ENCODE measurements at regions not wholly inside any gene's neighbourhood (a gene's known extent, or its start where the extent isn't known, plus 50 kb on each side); places are given as distances from the start of the nearest gene placed in this dataset.

- TF ChIP-seq CTCF (IDR thresholded peaks at IDR 0.05) = no peak
- no peak for TF ChIP-seq GABPB1 (CRISPR knock-in tag; IDR thresholded peaks at IDR 0.05)
- no peak for TF ChIP-seq RORB (CRISPR knock-in tag; IDR thresholded peaks at IDR 0.05)
Measured at GRCh38 chr7:10740805-10741204, 232.9 kb upstream of the PHF14 start.

Data from WTC11 (cell line).